Neural cell (in vitro differentiated cells): ENCODE measurements at regions not wholly inside any gene's neighbourhood (a gene's known extent, or its start where the extent isn't known, plus 50 kb on each side); places are given as distances from the start of the nearest gene placed in this dataset.

Source experiments
- H2AFZ ChIP-seq: fragments of 200-600, 300-800 bp; sonication (generic), shearing (Covaris generic); 2 replicates; pipeline ENCODE4 v1.6.0; 2014; ENCODE audit warnings: low read depth, mild to moderate bottlenecking, antibody characterized with exemption, low read length, moderate library complexity
- H3F3A ChIP-seq: fragments of 200-600 bp; shearing (Covaris generic); 2 replicates; pipeline ENCODE4 v1.6.1; 2016; ENCODE audit warnings: mild to moderate bottlenecking, moderate library complexity, mixed read lengths, antibody characterized with exemption, low read length; ENCODE audit not compliant: insufficient read depth, poor library complexity, severe bottlenecking
- H3K27ac ChIP-seq: fragments of 200-600, 300-800 bp; sonication (generic), shearing (Covaris generic); 2 replicates; pipeline ENCODE4 v1.5.1; 2014; ENCODE audit warnings: mild to moderate bottlenecking, low read length, moderate library complexity
- H3K27me3 ChIP-seq: fragments of 300-800, 200-600 bp; sonication (generic), shearing (Covaris generic); 2 replicates; pipeline ENCODE4 v1.6.0; 2014; ENCODE audit warnings: mild to moderate bottlenecking, low read depth, low read length, moderate library complexity; ENCODE audit not compliant: insufficient read depth
- H3K36me3 ChIP-seq: fragments of 300-800, 200-600 bp; sonication (generic), shearing (Covaris generic); 2 replicates; pipeline ENCODE4 v1.5.1; 2014; ENCODE audit warnings: mild to moderate bottlenecking, antibody characterized with exemption, low read length, moderate library complexity; ENCODE audit not compliant: insufficient read depth
- H3K4me2 ChIP-seq: fragments of 300-800, 200-600 bp; sonication (generic), shearing (Covaris generic); 2 replicates; pipeline ENCODE4 v1.6.0; 2014; ENCODE audit warnings: mild to moderate bottlenecking, low read length
- H3K4me3 ChIP-seq: fragments of 300-800, 200-600 bp; sonication (generic), shearing (Covaris generic); 2 replicates; pipeline ENCODE4 v1.5.1; 2014; ENCODE audit warnings: mild to moderate bottlenecking, low read length, moderate library complexity
- H3K79me2 ChIP-seq: fragments of 200-600 bp; shearing (Covaris generic); replicated peaks from 2 replicates; pipeline ENCODE4 v1.6.0; 2014; ENCODE audit warnings: mild to moderate bottlenecking, low read length, moderate library complexity; ENCODE audit not compliant: insufficient read depth
- H3K9ac ChIP-seq: fragments of 300-800, 200-600 bp; sonication (generic), shearing (Covaris generic); 2 replicates; pipeline ENCODE4 v1.6.1; 2016; ENCODE audit warnings: mild to moderate bottlenecking, low read length, mixed read lengths
- H3K9me2 ChIP-seq: fragments of 200-600 bp; shearing (Covaris generic); 2 replicates; pipeline ENCODE4 v1.6.1; 2016; ENCODE audit warnings: mild to moderate bottlenecking, low read length, mixed read lengths; ENCODE audit not compliant: insufficient read depth
- H3K9me3 ChIP-seq: fragments of 200-600, 300-800 bp; sonication (generic), shearing (Covaris generic); 2 replicates; pipeline ENCODE4 v1.6.1; 2016; ENCODE audit warnings: mild to moderate bottlenecking, mixed run types, low read length, moderate library complexity, mixed read lengths
- H4K20me1 ChIP-seq: fragments of 200-600 bp; shearing (Covaris generic); 2 replicates; pipeline ENCODE4 v1.6.1; 2016; ENCODE audit warnings: mild to moderate bottlenecking, mixed run types; ENCODE audit not compliant: insufficient read depth
- EP300 ChIP-seq: fragments of 450-650 bp; conservative IDR thresholded peaks from 2 replicates; pipeline ENCODE4 v1.6.1; 2014; ENCODE audit warnings: antibody characterized with exemption, mild to moderate bottlenecking, moderate library complexity; ENCODE audit not compliant: poor library complexity, severe bottlenecking
- EZH2 ChIP-seq: fragments of 200-600, 300-800 bp; shearing (Covaris generic), sonication (generic); IDR thresholded peaks from 2 replicates; pipeline ENCODE4 v1.6.1; 2014; ENCODE audit warnings: antibody characterized with exemption, low read length, borderline replicate concordance, mild to moderate bottlenecking; ENCODE audit not compliant: insufficient read depth, poor library complexity, severe bottlenecking
- MXI1 ChIP-seq: fragments of 450-650 bp; conservative IDR thresholded peaks from 2 replicates; pipeline ENCODE4 v1.6.1; 2014; ENCODE audit warnings: antibody characterized with exemption, mild to moderate bottlenecking; ENCODE audit not compliant: poor library complexity, severe bottlenecking
- POLR2AphosphoS5 ChIP-seq: IDR thresholded peaks from 2 replicates; pipeline ENCODE4 v1.6.1; 2012
- RAD21 ChIP-seq: fragments of 450-650 bp; conservative IDR thresholded peaks from 2 replicates; pipeline ENCODE4 v1.6.1; 2014; ENCODE audit warnings: antibody characterized with exemption, mild to moderate bottlenecking, moderate library complexity
- SMC3 ChIP-seq: fragments of 450-650 bp; conservative IDR thresholded peaks from 2 replicates; pipeline ENCODE4 v1.6.1; 2014; ENCODE audit warnings: antibody characterized with exemption, mild to moderate bottlenecking, moderate library complexity; ENCODE audit not compliant: poor library complexity
- TAF1 ChIP-seq: IDR thresholded peaks from 2 replicates; pipeline ENCODE4 v1.6.1; 2012; ENCODE audit warnings: low read depth
- TF ChIP-seq, protein P1 (sequence below): IDR thresholded peaks from 2 replicates; pipeline ENCODE4 v1.6.1; 2012; ENCODE audit warnings: borderline replicate concordance
- TF ChIP-seq, protein P2 (sequence below): fragments of 450-650 bp; IDR thresholded peaks from 2 replicates; pipeline ENCODE4 v1.5.1; 2014; ENCODE audit warnings: antibody characterized with exemption, mild to moderate bottlenecking, moderate library complexity; ENCODE audit not compliant: poor library complexity, severe bottlenecking

DNA sequence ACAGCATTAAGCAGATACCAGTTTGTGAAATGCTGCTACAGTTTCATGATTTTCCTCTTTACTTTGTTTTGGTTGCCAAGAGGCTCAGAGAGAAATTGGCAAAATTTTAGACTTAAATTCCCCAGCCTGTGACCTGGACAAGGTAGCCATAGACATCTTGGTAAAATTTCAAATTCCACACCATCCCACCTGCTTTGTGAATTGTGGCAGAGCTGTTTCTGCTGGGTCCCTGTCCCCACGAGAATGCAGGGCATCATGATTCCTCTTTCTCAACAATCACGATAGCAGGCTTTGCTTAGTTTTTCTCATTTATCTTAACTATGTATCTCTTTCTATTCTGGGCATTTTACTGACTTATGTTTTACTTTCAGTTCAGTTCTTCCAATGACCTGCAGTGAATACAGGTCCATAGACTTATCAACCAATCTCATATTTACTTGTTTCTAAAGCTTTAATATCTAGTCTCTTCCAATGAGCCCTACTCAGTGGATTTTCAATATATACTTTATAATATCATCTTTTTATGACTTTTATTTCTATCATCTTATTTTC is 351.6 kb downstream of the SOCS6 start:
- no peak overlapping the region for H2AFZ ChIP-seq
- no peak overlapping the region for H3K4me3 ChIP-seq
- no peak overlapping the region for H3K9ac ChIP-seq
- H4K20me1 ChIP-seq = no peaks in the 10 kb centered on the region
- TF ChIP-seq EZH2 = no peak
- no peak for TF ChIP-seq POLR2AphosphoS5
- TF ChIP-seq, protein P1, sequence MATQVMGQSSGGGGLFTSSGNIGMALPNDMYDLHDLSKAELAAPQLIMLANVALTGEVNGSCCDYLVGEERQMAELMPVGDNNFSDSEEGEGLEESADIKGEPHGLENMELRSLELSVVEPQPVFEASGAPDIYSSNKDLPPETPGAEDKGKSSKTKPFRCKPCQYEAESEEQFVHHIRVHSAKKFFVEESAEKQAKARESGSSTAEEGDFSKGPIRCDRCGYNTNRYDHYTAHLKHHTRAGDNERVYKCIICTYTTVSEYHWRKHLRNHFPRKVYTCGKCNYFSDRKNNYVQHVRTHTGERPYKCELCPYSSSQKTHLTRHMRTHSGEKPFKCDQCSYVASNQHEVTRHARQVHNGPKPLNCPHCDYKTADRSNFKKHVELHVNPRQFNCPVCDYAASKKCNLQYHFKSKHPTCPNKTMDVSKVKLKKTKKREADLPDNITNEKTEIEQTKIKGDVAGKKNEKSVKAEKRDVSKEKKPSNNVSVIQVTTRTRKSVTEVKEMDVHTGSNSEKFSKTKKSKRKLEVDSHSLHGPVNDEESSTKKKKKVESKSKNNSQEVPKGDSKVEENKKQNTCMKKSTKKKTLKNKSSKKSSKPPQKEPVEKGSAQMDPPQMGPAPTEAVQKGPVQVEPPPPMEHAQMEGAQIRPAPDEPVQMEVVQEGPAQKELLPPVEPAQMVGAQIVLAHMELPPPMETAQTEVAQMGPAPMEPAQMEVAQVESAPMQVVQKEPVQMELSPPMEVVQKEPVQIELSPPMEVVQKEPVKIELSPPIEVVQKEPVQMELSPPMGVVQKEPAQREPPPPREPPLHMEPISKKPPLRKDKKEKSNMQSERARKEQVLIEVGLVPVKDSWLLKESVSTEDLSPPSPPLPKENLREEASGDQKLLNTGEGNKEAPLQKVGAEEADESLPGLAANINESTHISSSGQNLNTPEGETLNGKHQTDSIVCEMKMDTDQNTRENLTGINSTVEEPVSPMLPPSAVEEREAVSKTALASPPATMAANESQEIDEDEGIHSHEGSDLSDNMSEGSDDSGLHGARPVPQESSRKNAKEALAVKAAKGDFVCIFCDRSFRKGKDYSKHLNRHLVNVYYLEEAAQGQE = no peak
- no peak for TF ChIP-seq MXI1
- TF ChIP-seq, protein P2, sequence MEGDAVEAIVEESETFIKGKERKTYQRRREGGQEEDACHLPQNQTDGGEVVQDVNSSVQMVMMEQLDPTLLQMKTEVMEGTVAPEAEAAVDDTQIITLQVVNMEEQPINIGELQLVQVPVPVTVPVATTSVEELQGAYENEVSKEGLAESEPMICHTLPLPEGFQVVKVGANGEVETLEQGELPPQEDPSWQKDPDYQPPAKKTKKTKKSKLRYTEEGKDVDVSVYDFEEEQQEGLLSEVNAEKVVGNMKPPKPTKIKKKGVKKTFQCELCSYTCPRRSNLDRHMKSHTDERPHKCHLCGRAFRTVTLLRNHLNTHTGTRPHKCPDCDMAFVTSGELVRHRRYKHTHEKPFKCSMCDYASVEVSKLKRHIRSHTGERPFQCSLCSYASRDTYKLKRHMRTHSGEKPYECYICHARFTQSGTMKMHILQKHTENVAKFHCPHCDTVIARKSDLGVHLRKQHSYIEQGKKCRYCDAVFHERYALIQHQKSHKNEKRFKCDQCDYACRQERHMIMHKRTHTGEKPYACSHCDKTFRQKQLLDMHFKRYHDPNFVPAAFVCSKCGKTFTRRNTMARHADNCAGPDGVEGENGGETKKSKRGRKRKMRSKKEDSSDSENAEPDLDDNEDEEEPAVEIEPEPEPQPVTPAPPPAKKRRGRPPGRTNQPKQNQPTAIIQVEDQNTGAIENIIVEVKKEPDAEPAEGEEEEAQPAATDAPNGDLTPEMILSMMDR = no peak
- TF ChIP-seq TAF1 = no peak
- TF ChIP-seq SMC3 = no peak
- TF ChIP-seq EP300 = no peak
- TF ChIP-seq RAD21 = no peak
- H3K9me2 ChIP-seq = no peaks in the 10 kb centered on the region
- H3K27ac ChIP-seq = no peak overlapping the region
- H3K4me2 ChIP-seq = no peak overlapping the region
- no peaks in the 10 kb centered on the region for H3K9me3 ChIP-seq
- no peaks in the 10 kb centered on the region for H3K79me2 ChIP-seq
- no peaks in the 10 kb centered on the region for H3K36me3 ChIP-seq
- no peaks in the 10 kb centered on the region for H3K27me3 ChIP-seq
- H3F3A ChIP-seq = no peaks in the 10 kb centered on the region

DNA sequence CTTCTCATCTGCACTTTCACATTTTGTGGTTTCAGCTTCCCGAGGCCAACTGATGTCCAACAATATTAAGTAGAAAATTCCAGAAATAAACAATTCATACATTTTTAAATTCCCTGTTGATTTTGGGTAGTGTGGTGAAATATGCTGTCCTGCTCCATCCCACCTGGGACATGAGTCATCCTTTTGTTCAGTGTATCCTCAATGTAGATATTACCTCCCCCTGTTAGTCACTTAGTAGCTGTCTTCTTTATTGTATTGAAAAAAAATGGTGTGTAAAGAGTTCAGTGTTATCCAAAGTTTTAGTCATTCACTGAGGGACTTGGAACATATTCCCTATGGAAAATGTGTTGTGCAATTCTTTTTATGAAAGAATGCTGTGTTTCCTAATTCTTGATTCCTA is 348.1 kb downstream of the SOCS6 start:
- Histone ChIP-seq H3K27me3 (no peaks in the 10 kb centered on the region), H3K79me2 (no peaks in the 10 kb centered on the region), H3K9me2 (no peaks in the 10 kb centered on the region), H3K4me2 (no peak overlapping the region), H3K4me3 (no peak overlapping the region), H3K9me3 (no peaks in the 10 kb centered on the region), H3K27ac (no peak overlapping the region), H3F3A (no peaks in the 10 kb centered on the region), H4K20me1 (no peaks in the 10 kb centered on the region), H3K9ac (no peak overlapping the region), H2AFZ (no peak overlapping the region), H3K36me3 (no peaks in the 10 kb centered on the region)
- TF ChIP-seq TAF1 = no peak
- TF ChIP-seq POLR2AphosphoS5 = no peak
- TF ChIP-seq, protein P2 = no peak
- TF ChIP-seq EZH2 = no peak
- no peak for TF ChIP-seq RAD21
- no peak for TF ChIP-seq MXI1
- no peak for TF ChIP-seq EP300
- TF ChIP-seq SMC3 = no peak
- TF ChIP-seq, protein P1 = no peak
